SK-N-MC (cell line): ENCODE measurements at regions not wholly inside any gene's neighbourhood (a gene's known extent, or its start where the extent isn't known, plus 50 kb on each side); places are given as distances from the start of the nearest gene placed in this dataset.

Source experiments
- EZH2 ChIP-seq: fragments of 200-600 bp; sonication (generic); IDR thresholded peaks from one replicate; pipeline ENCODE4 v1.6.1; 2017; ENCODE audit warnings: antibody characterized with exemption
- POLR2AphosphoS5 ChIP-seq: IDR thresholded peaks from 2 replicates; pipeline ENCODE4 v1.6.1; 2012; ENCODE audit warnings: mild to moderate bottlenecking, low read depth, low read length, borderline replicate concordance

GRCh38 chr11:134975866-134976376 is 563.9 kb upstream of the B3GAT1 start:
- TF ChIP-seq EZH2 (no peak), POLR2AphosphoS5 (no peak)
